Muscle of arm (tissue), 1 donor: ENCODE measurements at regions not wholly inside any gene's neighbourhood (a gene's known extent, or its start where the extent isn't known, plus 50 kb on each side); places are given as distances from the start of the nearest gene placed in this dataset.

Source experiments
- DNase-seq: peaks from one replicate; pipeline ENCODE4 v3.0.0-alpha.2; 2013

DNA sequence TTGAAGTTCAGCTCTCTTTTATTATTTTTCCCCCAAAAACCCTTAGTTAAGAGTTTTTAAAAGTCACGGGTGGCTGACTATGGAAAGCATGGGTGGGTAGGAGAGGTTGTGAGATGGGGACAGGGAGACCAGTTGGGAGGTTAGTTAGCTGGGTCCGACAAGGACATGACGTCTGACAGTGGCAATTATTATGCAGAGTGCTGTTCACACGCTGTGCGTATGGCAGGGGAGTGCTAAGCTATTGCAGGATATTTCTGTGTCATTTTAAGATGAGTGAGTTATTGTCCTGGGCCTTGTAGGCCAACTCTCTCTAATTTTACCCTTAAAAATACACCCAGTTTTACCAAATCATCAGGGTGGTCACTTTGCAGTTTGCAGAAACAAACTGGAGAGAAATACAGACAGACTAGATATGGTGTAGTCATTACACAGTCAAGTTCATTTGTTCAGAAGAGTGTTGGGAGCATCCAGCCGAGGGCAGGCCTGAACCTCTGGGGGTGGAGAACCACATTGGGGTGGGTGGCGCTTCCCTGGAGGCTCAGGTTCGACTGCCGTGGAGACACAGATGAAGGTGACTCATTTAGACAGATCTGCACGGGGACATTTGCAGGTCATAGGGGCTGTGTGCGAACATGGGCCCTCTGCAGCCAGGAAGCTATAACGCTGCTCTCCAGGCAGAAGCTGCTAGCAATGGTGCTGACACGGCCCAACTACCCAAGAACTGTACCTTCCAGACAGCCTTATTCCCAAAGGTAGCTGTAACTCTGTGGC lies 307.6 kb downstream of the QKI start:
- DNase-seq = no peak

DNA sequence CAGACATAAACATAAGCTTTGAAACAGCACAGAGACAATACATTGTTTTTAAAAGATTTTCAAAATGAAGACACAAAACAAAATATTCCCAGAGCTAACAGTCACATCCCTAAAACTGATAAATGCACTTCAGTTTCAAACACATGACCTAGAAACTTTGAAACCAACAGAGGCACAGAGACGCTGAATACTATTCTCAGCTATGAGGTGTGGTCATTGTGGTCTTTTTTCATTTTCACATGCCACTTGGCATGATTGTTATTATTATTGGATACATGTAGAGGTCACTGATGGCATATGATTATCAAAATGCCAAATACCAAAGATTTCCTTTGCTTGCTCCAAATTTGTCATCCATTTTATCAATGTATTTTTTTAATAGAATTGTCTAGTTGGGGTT lies 306.9 kb downstream of the QKI start:
- DNase-seq = no peak

DNA sequence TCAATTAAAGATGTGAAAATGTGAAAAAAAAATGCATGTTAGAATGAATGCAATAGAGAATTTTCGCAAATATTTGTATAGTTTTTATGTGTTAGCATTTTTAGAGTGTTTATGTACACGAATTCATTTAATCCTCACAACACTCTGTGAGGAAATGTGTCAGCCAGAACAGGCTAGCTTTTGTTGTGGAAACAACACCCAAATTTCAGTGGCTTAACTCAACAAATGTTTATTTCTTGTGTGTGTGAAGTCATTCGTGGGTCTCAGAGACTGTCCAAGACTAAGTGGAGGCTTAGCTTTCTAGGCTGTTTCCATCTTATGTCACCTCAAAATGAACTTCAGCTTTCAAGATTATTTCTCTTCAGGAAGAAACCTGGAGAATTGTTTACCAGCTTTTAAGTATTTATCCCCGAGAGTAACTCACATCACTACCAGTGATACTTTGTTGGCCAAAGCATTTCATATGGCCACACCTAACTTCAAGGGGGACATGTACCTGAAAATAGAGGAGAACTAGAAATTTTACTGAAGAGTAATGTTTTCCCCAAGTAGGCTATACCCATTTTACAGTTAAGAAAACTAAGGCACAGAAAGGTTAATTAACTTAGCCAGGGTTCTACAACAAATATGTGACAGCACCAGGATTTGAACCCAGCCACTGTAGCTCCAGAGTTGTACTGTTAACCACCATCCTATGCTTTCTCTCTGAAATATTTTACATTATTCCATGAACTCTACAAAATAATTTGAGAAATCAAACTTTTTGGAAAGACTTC lies 306.1 kb downstream of the QKI start:
- no peak for DNase-seq

DNA sequence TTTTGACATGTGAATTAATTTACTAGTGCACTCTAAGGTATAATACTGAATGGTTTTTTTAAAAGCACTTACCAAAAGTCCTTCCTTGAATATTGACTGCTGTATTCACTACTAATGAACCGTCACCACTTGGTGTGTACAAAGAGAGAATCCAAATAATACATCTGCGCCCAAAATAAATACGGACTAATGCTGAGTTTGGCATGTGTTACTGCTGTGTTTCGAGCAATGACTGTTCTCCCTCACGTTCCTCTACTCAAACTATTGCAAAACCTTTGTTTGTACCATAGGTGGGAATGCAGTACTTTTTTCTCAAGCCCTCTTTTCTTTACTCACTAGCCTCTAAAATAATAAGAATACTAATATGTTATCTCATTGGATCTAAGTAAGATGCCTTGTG lies 305.5 kb downstream of the QKI start:
- no peak for DNase-seq

DNA sequence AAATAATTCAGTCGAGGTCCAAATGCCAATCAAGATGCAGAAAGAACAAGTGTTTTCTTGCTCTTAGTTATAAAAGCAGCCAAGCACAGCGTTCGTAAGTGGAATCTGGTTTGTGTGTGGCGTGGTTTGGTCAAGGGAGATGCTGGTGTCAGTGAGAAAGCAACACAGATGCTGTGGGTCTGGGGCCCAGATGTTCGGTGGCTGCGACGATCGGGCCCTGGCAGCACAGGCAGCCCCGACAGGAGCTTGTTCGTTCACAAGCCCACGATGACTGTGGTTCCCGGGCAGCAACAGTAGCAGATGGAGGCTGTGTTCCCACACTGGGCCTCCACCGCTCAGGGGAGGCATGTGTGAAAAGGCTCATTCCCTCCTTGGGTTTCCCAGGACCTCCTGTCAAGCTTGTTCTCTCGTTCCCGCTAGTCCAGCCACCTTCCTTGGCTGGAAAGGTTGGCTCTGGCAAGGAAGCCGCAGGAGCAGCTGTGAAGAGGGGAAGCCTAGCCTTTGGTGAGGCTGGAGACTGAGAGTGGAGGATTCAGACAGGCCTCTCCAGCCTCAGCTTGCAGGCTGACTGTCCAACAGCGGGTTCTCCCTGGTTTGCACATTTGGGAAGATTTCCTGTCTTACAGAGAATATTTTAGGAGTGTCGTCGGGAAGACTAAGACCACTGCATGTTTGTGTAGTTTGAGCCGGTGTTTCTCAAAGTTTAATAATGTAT lies 304.7 kb downstream of the QKI start:
- no peak for DNase-seq

DNA sequence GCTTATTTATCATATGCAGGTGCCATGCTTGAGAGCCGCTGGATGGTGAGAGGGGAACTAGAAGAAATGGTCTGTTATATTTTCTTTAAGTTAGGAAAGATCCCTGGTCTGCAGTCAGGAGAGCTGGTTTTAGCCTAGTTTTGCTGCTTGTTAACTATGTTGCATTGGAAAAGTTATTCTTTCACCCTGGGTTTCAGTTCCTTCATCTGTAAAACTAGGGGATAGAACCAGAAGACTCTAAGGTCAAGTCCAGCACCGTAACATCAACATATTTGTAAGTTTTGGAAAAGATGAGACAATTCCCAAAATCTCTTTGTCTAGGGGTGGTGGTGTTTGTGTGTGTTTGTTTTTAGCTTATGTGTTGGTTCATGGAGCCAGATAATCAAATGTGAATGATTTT lies 304.0 kb downstream of the QKI start:
- no peak for DNase-seq

DNA sequence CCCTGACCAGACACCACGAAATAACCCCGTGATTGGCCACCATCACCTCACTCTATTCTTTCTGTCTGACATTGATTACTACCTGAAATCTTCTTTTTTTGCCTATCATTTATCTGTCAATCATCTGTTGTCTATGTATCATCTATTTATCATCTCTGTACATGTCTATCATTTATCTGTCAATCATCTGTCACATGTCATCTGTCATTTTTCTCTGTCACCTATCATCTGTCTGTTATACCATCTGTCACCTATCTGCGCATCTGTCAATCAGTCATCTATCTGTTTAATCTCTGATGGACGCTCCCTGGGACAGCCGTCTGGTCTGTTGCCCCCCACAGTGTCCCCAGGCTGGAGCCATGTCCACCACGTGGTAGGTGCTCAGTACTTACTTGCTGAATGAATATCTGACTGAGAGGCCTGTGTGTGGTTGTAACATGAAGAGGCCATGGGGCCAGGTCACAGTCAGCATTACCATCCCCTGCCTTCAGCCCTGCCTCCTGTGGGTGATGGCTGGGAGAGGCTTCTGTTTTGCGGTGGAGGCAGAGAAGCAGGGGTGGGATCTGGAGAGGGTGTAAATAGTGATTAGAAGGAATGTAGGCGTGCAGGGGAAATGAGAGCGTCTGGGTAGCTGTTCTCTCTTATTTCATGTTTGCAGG lies 302.7 kb downstream of the QKI start:
- no peak for DNase-seq

DNA sequence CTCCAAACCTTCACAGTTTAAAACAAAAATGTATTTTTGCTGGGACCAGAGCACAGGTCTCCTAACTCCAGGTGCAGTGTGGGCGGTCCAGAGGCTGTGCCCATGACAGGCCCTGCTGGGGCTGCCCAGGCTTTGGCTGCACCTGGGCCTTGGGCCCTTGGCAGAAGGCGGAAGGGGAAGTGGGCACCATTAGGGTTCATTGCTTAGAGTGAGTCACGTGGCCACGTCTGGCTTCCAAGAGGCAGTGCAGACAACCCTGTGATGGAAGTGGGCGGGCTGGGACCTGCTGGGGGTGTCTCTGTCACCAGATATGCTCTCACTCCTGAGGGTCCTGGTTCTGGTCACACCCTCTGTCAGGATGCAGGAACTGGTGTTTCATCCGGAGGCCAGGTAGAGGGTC lies 302.2 kb downstream of the QKI start:
- no peak for DNase-seq

DNA sequence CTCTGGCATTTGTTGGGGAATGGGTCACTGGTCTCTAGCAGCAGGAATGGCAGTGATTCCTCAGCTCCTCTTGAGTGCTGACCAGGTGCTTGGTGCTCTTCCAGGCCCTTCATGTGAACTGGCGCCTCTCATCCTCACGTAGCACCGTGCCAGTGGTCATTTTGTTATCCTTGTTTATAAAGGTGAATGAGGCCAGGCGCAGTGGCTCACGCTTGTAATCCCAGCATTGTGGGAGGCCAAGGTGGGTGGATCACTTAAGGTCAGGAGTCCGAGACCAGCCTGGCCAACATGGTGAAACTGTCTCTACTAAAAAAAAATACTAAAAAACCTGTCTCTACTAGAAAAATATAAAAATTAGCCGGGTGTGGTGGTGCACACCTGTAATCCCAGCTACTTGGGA lies 301.3 kb downstream of the QKI start:
- no peak for DNase-seq

DNA sequence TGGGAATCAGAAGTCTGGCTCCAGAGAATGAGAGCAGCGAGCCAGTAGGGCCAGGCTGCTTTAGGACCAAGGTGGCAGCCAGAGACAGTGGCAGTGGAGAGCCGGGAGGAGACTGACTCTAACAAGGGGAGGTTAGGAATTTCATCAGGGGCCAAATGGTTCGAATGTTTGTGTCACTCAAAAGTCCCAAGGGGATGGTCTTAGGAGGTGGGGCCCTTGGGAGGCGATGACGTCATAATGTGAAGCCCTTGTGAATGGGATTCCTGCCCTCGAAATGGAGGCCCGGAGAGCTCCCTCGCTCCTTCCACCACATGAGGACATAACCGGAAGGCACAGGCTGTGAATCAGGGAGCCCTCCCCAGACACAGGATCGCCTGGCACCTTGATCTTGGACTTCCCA lies 299.7 kb downstream of the QKI start:
- DNase-seq = no peak

DNA sequence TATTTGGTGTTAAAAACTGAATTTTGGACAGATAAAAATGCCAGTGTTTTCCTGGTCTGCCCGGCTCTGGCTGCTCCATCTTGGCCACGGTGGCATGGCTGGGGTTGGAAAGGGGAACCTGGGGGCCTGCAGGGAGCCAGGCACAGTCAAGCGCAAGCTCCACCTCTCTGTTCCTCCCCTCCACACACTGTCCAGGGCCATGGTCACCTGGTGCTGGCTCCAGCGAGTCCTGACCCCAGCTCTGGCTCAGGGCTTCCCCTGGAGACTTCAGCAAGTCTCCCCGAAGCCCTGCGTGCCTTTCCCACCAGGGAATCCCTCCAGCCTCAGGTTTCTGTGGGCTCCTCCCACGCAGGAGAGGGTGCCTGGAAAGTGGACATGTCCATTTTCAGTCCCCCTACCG lies 298.5 kb downstream of the QKI start:
- no peak for DNase-seq

DNA sequence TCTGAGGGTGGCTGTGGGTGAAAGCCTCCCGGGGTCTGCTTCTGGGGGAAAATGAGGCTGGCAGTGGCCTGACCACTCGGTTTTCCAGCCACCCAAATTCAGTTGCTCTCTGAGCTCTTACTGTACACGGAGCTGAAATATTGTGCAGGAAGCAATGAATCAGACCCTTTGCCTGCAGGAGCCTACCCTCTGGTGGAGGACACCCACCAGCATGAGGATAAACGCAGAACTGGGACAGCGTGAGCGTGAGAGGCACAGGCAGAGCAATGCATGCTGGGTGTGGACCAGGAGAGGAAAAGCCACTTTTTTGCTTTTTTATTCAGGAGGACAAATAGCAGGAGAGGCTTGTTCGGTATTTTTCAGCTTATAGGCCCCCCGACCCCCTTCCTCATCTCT lies 298.0 kb downstream of the QKI start:
- DNase-seq = no peak

DNA sequence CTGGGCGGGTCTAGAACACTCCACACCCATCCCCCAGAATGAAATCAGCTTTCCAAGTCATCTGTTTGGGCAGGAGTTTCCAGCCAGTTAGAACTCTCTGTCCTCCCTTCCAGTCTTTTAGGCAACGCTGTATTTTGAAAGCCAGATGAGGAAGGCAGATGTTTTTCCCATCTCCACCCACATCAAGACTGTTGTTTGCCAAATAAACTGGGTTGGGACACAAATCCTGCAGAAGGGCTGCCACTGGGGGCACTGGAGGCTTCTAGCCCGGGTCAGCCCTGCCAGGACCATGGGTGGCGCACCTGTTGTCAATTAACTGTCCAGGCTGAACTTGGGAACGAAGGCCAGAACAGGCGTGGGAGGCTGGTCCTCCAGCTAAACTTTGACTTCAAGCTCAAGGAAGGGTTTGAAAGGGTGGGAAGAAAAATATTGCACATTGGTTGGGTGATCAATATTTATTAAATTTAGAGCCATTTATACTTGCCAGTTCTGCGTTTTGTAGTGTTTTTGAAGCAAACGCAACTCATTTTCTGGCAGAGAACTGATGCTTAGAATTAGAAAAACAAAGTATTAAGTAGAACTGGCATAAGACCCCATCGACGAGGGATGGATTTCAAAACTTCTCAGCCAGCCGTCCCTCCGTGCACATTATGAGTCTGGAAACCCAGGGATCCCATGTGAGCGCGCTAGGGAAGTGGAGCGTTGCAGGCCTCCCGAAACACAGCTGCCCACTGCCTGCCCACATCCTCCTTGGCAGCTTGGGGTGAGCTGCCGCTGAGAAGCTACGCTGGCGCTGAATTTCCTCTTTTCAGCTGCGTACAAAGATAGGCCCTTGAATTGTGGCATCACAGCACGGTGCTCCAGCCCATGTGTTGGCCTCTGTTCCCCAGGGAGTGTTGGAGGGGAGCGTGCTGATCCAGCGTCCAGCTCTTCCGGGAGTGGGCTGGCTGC lies 297.4 kb downstream of the QKI start:
- DNase-seq = peak; percentile 92

DNA sequence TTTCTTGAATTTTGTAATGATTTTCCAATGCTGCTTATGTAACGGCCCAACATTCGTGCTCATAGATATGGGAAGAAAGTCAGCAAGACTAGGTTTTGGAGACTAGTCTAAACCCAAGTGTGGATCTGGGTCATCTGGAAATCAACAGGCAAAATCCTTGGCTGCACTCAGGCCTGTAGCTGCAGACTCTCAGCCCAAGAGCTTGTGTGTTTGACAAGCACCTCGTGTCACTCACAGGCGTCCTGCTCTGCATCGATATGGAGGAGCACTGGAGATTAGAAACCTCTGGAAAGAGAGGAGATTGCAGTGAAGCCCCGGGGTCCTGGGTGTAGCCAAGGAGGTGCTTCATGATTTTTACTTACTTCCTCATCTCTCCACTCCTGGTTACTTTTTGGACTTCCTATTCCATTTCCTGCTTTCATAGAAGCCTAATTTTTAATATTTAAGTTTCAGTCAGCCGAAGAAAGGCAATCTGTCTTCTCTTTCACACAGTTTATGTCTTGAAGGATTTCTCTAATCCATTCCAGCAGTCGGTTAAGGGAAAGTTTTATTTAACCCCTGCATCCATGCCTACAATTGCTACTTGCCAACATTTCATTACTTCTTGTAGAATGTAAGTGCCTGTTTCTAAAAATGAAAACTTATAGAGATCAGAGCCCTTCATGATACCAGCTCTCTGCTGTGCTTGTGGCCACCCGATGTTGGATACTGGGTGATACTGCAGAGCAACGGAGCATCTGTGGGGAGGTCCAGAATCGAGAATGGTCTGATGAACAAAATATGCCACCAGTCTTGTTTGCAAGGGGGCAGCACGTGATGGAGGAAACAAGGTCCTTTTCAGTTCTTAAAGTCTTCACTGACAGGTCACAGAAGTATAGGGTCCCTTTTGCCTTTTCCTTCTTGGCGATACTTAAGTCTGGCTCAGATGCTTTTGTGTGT lies 296.3 kb downstream of the QKI start:
- DNase-seq = peak; percentile 34

DNA sequence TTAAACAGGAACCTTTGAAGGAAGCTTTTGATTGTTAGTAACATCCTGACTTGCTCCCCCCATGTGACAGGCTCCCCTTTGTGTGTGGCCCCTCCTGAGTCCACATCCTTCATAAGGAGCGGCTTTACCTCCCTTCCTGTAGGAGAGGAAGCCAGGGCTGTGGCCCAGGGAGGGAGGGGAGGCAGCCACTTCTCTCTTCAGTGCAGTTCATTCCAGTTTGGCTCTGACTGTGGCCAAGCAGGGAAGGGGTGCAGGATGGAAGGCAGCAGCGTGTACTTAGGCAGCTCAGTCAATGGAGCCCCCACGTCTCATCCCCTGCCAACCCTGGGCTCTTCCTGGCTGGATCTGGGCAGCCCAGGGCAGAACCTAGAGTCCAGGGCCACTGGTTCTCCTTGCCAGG lies 295.2 kb downstream of the QKI start:
- DNase-seq = no peak

DNA sequence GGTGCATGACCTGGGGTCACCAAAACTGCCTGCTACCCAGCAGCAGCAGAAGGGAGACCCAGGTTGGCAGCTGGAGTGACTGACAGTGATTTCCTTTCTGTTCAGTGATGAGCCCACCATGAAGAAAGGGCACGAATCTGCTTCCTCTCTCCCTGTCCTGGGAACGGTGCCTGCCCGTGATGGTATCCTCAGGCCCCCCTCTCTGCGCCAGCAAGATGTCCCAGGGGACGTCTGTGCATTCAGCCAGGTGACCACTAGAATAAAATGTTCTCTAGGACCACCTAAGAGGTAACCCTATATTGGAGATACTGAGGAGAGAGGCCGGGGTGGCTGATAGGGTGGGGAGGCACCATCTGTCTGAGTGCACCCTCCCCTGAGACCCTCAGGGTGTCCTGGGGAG lies 294.7 kb downstream of the QKI start:
- DNase-seq = no peak

DNA sequence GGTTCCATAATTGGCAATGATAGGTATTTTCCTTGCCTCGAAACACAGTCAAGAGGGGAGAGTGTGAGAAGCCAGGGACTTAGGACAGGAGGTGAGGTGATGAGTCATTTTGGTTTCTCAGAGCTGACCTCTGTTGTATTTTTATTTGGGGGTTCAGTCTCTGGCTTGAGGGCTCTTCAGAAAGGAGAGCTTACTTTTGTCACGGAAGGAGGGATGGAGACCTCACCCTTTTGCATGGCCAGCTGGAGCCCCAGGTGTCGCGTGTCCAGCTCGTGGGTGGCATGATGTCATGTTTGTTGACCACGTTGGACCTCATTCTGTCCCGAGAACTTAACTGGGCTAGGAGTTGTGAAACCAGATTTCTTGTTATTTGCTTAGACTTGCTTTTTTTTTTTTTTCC lies 293.9 kb downstream of the QKI start:
- no peak for DNase-seq

DNA sequence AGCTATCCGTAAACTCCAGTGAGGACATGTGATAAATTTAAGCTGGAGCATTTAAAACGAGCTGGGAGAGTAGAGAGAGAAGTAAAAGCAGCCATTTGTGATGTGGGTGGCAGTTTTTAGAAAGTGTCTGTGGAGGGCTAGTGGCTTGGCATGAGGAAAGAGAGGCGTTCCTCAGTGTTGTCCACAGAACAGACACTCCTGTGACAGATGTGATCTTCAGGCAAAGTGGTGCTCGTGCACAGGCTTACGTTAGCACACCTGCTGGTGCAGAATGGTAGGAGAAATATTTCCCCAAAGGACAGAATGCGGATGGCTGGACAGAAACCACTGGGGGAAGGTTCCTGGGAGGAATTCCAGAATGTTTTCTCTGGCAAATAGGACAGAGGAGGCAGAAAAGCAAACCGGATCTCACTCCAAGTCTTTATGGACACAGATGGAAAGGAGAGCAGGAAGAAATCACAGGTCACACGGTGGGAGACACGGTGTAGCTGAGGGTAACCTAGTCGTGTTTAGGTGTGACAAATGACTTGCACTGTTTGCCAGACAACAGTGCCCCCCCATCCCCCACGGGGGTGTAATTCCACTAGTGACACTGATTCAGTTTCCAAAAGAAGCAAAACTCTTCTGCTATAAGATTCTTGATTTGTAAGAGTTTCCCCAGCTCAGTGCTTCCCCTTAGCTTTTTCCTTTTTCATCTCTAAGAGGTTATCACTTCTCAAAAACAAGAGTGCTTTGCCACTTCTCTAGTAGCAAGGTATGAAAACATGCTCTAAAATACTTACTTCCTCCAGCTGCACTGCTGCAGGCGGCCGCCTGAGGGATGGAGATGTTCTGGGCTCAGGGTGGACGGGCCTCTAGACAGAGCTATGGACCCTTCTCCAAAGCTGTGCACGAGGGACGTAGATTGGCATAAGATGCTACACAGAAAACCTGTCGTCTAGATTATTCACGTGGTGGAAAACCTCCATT lies 293.2 kb downstream of the QKI start:
- no peak for DNase-seq
